ENCODE measurements at regions not wholly inside any gene's neighbourhood (a gene's known extent, or its start where the extent isn't known, plus 50 kb on each side); places are given as distances from the start of the nearest gene placed in this dataset.

- DNase-seq: no peak
Measured at GRCh38 chr1:200248541-200248940, 161.3 kb downstream of the ZNF281 start.

DNA sequence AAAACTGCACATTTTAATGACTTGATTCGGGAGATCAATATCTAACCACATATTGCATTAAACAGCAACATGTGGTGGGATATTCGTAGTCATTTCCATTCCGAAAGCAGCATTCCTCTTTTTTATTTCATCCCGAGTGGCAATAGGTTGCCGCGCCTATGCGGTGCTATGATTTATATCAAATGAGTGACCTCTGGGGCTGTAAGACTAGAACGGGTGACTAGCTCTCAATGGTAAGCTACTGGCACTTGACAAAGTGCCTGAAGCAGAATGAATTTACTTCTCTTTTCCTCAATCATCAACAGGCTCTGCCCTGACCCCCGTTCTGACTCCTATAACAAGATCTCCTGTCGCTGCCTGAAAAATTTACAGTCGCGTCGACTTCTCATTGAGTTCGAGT, 162.3 kb downstream of the ZNF281 start:
- no peak for DNase-seq

DNA sequence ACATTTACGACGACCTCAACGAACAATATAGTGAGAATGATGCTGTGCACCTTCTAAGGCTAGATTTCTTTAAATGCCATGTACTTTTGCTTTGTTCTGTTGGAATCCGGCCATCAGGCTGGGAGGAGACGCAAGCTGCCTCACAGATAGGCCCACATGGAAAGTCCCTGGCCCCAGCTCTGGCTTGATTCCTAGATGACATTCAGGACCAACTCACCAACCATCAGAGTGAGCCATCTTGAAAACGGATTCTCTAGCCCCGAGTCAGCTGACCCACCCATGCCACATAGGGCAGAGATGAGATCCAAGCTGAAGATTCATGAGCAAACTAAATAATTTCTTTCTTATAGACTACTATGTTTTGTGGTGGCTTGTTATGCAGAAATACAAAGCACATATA, 164.4 kb downstream of the ZNF281 start:
- no peak for DNase-seq

GRCh38 chr1:200243042-200243437, 166.8 kb downstream of the ZNF281 start:
- no peak for DNase-seq

- DNase-seq: peak; percentile 74
Measured at GRCh38 chr1:200242110-200243041, 167.5 kb downstream of the ZNF281 start.

DNA sequence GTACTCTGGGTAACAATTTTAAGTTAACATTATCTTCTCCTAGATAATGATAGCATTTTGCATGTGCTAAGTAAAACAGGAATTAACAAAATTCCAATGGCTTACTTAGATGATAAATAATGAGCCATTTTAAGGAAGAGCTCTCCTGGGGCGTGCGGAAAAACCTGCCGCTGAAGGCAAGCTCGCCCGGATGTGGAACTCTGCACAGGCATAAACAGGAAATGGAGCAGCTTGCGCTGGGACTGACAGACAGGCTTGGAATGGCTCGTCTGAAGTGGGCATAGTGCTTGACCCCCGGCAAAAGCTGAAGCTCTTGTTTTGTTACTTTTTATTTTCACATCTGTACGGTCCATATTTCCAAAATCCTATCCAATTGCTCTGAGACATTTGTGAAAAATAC, 169.2 kb downstream of the ZNF281 start:
- no peak for DNase-seq

DNA sequence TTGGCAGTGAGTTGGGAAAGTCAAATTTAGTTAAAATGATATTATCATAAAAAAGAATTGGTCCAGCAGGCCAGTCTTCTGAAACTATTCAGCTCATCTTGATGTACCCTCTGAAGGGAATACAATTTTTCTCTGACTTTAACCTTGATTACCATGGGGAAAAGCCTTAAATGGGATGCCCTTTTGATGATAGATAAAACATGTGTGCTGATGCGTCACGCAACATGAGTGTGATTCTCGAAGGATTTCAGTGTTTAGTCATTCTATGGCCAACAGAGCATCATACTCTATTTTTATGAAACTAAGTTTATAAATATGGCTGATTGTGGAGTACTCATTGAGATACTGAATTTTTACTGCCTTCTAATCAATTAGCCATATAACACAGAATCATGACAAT, 171.5 kb downstream of the ZNF281 start:
- DNase-seq: no peak

GRCh38 chr1:200237066-200237465, 172.8 kb downstream of the ZNF281 start:
- no peak for DNase-seq

- no peak for DNase-seq
Measured at GRCh38 chr1:200234938-200235337, 174.9 kb downstream of the ZNF281 start.

DNA sequence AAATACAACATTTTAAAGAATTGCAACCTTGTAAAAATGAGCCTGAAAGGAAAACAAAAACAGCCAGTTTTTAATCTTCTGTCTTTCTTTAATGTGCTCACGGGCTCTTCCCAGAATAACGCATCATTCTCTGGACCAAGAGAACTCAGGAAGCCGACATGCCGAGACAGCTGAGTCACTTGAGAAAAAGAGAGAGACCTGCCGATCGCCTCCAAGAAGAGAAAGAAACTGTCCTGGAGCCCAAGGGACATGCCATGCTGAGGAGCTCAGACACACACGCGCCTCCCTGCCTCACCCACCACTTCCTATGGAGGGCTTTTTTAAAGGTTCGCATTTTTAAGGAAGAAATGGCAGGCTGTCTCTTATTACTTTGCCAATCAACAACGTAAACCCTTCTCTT, 176.4 kb downstream of the ZNF281 start:
- no peak for DNase-seq

- DNase-seq: peak; percentile 8
Measured at GRCh38 chr1:200231787-200232231, 178.0 kb downstream of the ZNF281 start.

DNA sequence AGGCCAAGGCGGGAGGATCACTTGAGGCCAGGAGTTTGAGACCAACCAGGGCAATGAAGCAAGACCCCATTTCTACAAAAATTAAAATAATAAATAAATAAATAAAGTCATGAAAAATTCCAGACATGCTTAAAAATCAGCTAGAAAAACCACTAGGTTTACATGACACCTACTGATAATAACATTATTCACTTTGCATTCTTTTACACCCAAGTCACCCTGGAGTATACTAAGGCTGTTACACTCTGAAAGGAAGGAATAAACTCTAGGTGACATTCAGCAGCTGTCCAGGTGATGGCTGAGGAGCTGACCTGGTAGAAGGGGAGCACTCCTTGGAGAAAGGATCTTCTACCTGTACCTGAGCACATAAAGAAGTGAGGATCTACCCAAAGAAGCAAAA, 179.2 kb downstream of the ZNF281 start:
- DNase-seq: no peak

DNA sequence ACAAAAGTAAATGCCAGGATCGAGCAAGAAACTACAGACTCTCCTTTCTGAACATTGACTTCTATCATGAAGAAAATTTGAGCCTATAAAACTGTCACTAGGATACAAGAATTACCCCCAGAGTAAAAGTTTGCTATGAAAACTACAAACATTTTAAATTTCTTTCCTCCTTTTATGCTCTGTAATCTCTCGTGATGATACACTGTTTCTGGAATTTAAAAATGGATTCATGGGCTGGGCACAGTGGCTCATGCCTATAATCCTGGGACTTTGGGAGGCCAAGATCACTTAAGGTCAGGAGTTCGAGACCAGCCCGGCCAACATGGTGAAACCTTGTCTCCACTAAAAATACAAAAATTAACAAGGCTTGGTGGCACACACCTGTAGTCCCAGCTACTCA, 181.3 kb downstream of the ZNF281 start:
- no peak for DNase-seq

GRCh38 chr1:200228081-200228480, 181.8 kb downstream of the ZNF281 start:
- peak; percentile 53 for DNase-seq

All from skin of body (tissue), 1 donor.